Heart left ventricle (tissue), 16 donors: ENCODE measurements at regions not wholly inside any gene's neighbourhood (a gene's known extent, or its start where the extent isn't known, plus 50 kb on each side); places are given as distances from the start of the nearest gene placed in this dataset.

ENCODE experiments used
- ATAC-seq, 4 donors: fragments of 200-7000 bp; cut with Tn5 transposase; one replicate each; pipeline ENCODE4 v1.9.1; 2020 to 2022; ENCODE audit warnings: moderate library complexity in 4 of 4, mild to moderate bottlenecking in 3 of 4, moderate number of reproducible peaks in 1 of 4
- DNase-seq, 5 donors: peaks; one replicate each; pipeline ENCODE4 v3.0.0-alpha.2; 2020
- H3K27ac ChIP-seq, 12 donors: fragments of 200-600 bp; sonication (generic) in 4 of 12; one replicate each; pipeline versions ENCODE4 v1.5.0 to v1.8.0; 2016 to 2022; ENCODE audit warnings: mild to moderate bottlenecking in 2 of 12
- H3K27me3 ChIP-seq, 9 donors: fragments of 200-600 bp; sonication (generic) in 2 of 9; one replicate each; pipeline versions ENCODE4 v1.5.1 to v1.8.0; 2016 to 2022; ENCODE audit warnings: mild to moderate bottlenecking in 3 of 9
- H3K36me3 ChIP-seq, 9 donors: fragments of 200-600 bp; sonication (generic) in 2 of 9; one replicate each; pipeline versions ENCODE4 v1.5.0 to v1.8.0; 2018 to 2022; ENCODE audit warnings: mild to moderate bottlenecking in 2 of 9
- H3K4me1 ChIP-seq, 12 donors: fragments of 200-600 bp; sonication (generic) in 4 of 12; one replicate each; pipeline versions ENCODE4 v1.5.0 to v1.8.0; 2016 to 2022; ENCODE audit warnings: mild to moderate bottlenecking in 3 of 12
- H3K4me3 ChIP-seq, 12 donors: fragments of 200-600 bp; sonication (generic) in 4 of 12; one replicate each; pipeline versions ENCODE4 v1.5.0 to v1.8.0; 2017 to 2022; ENCODE audit warnings: mild to moderate bottlenecking in 9 of 12, moderate library complexity in 4 of 12
- H3K9me3 ChIP-seq, 12 donors: fragments of 200-600 bp; sonication (generic) in 4 of 12; one replicate each; pipeline versions ENCODE4 v1.5.0 to v1.8.0; 2016 to 2022; ENCODE audit warnings: mild to moderate bottlenecking in 1 of 12
- CTCF ChIP-seq, 12 donors: fragments of 200-600 bp; sonication (generic) in 4 of 12; IDR thresholded peaks; one replicate each; pipeline versions ENCODE4 v1.5.0 to v1.8.0; 2018 to 2022; ENCODE audit warnings: antibody characterized with exemption in 12 of 12, mild to moderate bottlenecking in 5 of 12
- POLR2A ChIP-seq, 2 donors: fragments of 450-650 bp; IDR thresholded peaks; one replicate each; pipeline ENCODE4 v1.6.1; 2017; ENCODE audit warnings: antibody characterized with exemption in 2 of 2, mild to moderate bottlenecking in 2 of 2, moderate library complexity in 2 of 2
- WGBS, 4 donors: extraction: QIAGEN DNeasy Blood & Tissue Kit in 2 of 4; methylation state at CpG; one replicate each; pipeline versions ENCODE4 v1.1.5 to v1.1.7; 2013 to 2018; 5-methylcytosine and 5-hydroxymethylcytosine counted together
- intact Hi-C, 10 donors: fragments of 100-400 bp; cut with DNase I; formaldehyde crosslinking; loops; one replicate each; pipeline versions ENCODE4 v1.11.1 to v1.14.2; 2022
- donor health status: ischemic (EF 13 %, LVEDD 7.1; RV severe dilation, severe dysfunction).
- donor health status: healthy with polysubstance abuse.
- donor health status: DM: no; HTN: yes; CAD: no.
- donor health status: DM: no; HTN: no; CAD: no.
- donor health status: ischemic (EF 25% LVEDD 6.9; RV normal size, moderate dysfunction).
- donor health status: ischemic (EF 25% LVEDD 5.7; RV mildly dilated, moderate dysfunction).
- donor health status: healthy.
- donor health status: DM: yes; HTN: yes; CAD: no.
- donor health status: ischemic (EF 35%, LVEDD 5.7; RV mildly dilated, moderate dysfunction).
- donor health status: nonischemic (EF 11% LVEDD 7.7; RV severe dilation, severe dysfunction).
- donor health status: DM: yes; HTN: yes; CAD: no.
- donor health status: PGD.
- donor health status: ischemic (EF 29% LVEDD 5.4; RV normal size, mild dysfunction).
- donor health status: nonischemic (EF 23%, LVEDD 6.1; RV moderate dilation, normal function).

GRCh38 chr2:145777914-145778313 lies 1258.0 kb upstream of the ZEB2 start:
- no peaks in the 10 kb centered on the region for H3K4me1 ChIP-seq
- WGBS, 4 donors, result 92 to 97% (median 95%) methylated on average over 3 of the region's 3 CpGs
- H3K27me3 ChIP-seq, result no peaks in the 10 kb centered on the region
- H3K4me3 ChIP-seq, result no peak overlapping the region
- H3K27ac ChIP-seq, result no peak overlapping the region
- intact Hi-C loops, result no loop called here
- TF ChIP-seq POLR2A (IDR thresholded peaks at IDR 0.05) (no peak), CTCF (IDR thresholded peaks at IDR 0.05) (no peak)
- H3K36me3 ChIP-seq, result no peaks in the 10 kb centered on the region
- H3K9me3 ChIP-seq, result no peaks in the 10 kb centered on the region
- no peak for ATAC-seq
- no peak for DNase-seq

GRCh38 chr2:145777297-145777696 lies 1257.4 kb upstream of the ZEB2 start:
- H3K36me3 ChIP-seq, result no peaks in the 10 kb centered on the region
- H3K27me3 ChIP-seq, result no peaks in the 10 kb centered on the region
- ATAC-seq, result no peak
- H3K4me3 ChIP-seq, result no peak overlapping the region
- intact Hi-C loops, result no loop called here
- TF ChIP-seq CTCF (IDR thresholded peaks at IDR 0.05) (no peak), POLR2A (IDR thresholded peaks at IDR 0.05) (no peak)
- H3K27ac ChIP-seq, result no peak overlapping the region
- H3K9me3 ChIP-seq, result no peaks in the 10 kb centered on the region
- WGBS, 4 donors, result 86 to 100% (median 91%) methylated on average over 2 of the region's 2 CpGs
- no peaks in the 10 kb centered on the region for H3K4me1 ChIP-seq
- DNase-seq, result no peak

DNA sequence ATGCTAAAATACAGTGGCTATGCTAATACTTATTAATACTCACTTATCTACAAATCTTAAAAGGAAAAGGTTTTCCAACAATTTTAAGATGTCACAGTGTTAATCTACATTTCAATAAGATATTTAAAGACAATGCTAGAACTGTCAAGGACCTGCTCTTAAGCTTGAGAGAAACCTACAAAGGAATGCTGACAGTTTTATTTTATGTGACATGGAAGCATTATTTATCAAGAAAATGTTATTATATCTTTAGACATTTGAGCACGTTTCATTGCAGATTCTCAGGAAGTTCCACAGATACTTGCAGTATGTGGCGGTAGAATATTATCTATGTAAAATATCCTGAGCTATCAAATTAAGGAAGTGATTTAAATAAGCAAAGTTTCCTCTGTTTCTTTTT lies 1255.7 kb upstream of the ZEB2 start:
- intact Hi-C loops, result no loop called here
- Histone ChIP-seq H3K36me3 (no peaks in the 10 kb centered on the region), H3K4me1 (no peaks in the 10 kb centered on the region), H3K9me3 (no peaks in the 10 kb centered on the region), H3K27me3 (no peaks in the 10 kb centered on the region), H3K27ac (no peak overlapping the region), H3K4me3 (no peak overlapping the region)
- ATAC-seq, result no peak
- DNase-seq, result no peak
- TF ChIP-seq POLR2A (IDR thresholded peaks at IDR 0.05) (no peak), CTCF (IDR thresholded peaks at IDR 0.05) (no peak)
- WGBS, 4 donors, result 40 to 55% (median 52%) methylated on average over 2 of the region's 2 CpGs

GRCh38 chr2:145771525-145771924 lies 1251.6 kb upstream of the ZEB2 start:
- no peak for ATAC-seq
- Histone ChIP-seq H3K4me3 (no peak overlapping the region), H3K27ac (no peak overlapping the region), H3K27me3 (no peaks in the 10 kb centered on the region), H3K4me1 (no peaks in the 10 kb centered on the region), H3K36me3 (no peaks in the 10 kb centered on the region), H3K9me3 (no peaks in the 10 kb centered on the region)
- TF ChIP-seq POLR2A (IDR thresholded peaks at IDR 0.05), result no peak
- no peak for TF ChIP-seq CTCF (IDR thresholded peaks at IDR 0.05)
- no peak for DNase-seq
- intact Hi-C loops, result no loop called here
